ENCODE measurements at regions not wholly inside any gene's neighbourhood (a gene's known extent, or its start where the extent isn't known, plus 50 kb on each side); places are given as distances from the start of the nearest gene placed in this dataset.

DNA sequence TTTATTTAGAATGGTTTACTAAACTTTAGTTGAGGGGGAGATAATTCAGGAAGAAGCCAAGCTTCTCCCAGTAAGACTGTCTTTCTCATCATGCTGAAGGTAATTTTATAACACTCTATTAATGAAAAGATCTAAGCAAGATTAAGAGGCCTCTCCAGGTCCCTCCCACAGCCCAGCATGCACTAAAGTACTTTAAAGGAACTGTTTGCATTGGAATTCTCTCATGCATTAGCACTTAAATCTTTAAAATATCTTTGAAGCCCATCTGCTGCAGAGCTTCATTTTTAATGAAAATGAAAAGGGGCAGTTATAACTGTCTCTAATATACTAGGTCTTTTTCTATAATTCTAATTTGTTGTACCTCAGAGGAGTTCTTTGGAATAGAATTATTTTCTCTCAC, 1379.1 kb upstream of the ADGRL4 start:
- no peaks in the 10 kb centered on the region for H3K4me1 ChIP-seq (ENCODE audit: control insufficient read depth, insufficient read depth, low read length, poor library complexity, severe bottlenecking)
- peaks cover 2 to 13% (median 7%) of the 10 kb centered on the region in 7 donors for H3K9me3 Mint-ChIP-seq
- H3K4me1 Mint-ChIP-seq, result no peaks in the 10 kb centered on the region
- H3K36me3 ChIP-seq (ENCODE audit: control insufficient read depth, insufficient read depth, low read length), result no peaks in the 10 kb centered on the region
- no peaks in the 10 kb centered on the region for H3K27me3 ChIP-seq (ENCODE audit: control insufficient read depth, insufficient read depth, low read length)
- no peaks in the 10 kb centered on the region for H3K36me3 Mint-ChIP-seq
- H3K4me3 Mint-ChIP-seq, result no peak overlapping the region
- DNase-seq, result no peak
- H3K27ac Mint-ChIP-seq, result no peak overlapping the region
- H3K27me3 Mint-ChIP-seq, result no peaks in the 10 kb centered on the region
- H3K4me3 ChIP-seq (ENCODE audit: low read depth, low read length), result no peak overlapping the region
- no peak for ATAC-seq (ENCODE audit: low read depth in 2 of 2)
- H3K27ac ChIP-seq (ENCODE audit: insufficient read depth, low read length, poor library complexity, severe bottlenecking), result no peak overlapping the region
- H3K9me3 ChIP-seq (ENCODE audit: control insufficient read depth in 2 of 2, low read length in 2 of 2), result peaks cover 3 to 4% of the 10 kb centered on the region in 2 experiments

DNA sequence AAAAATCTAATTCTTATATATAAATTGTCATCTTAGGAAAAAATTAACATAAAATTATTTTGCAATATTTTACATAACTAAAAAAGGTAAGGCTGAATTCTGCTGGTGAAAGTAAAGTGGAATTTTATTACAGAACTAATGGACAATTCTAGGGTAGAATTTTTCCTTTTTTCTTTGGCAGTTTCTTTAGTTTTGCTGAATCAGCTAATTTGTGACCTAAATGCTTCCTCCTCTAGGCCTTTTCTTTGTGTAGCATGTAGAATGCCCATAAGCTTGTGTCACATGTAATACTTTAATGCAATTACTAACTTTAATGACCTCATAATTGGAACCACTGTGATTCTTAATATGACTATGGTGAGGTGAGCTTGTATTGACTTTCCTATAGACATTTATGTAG, 1378.4 kb upstream of the ADGRL4 start:
- DNase-seq, result no peak
- Histone ChIP-seq H3K9me3 (ENCODE audit: control insufficient read depth in 2 of 2, low read length in 2 of 2) (peaks cover 3 to 4% of the 10 kb centered on the region in 2 experiments), H3K4me1 (ENCODE audit: control insufficient read depth, insufficient read depth, low read length, poor library complexity, severe bottlenecking) (no peaks in the 10 kb centered on the region), H3K27ac (ENCODE audit: insufficient read depth, low read length, poor library complexity, severe bottlenecking) (no peak overlapping the region), H3K4me3 (ENCODE audit: low read depth, low read length) (no peak overlapping the region), H3K27me3 (ENCODE audit: control insufficient read depth, insufficient read depth, low read length) (no peaks in the 10 kb centered on the region), H3K36me3 (ENCODE audit: control insufficient read depth, insufficient read depth, low read length) (no peaks in the 10 kb centered on the region)
- no peaks in the 10 kb centered on the region for H3K36me3 Mint-ChIP-seq
- H3K9me3 Mint-ChIP-seq, result peaks cover 2 to 9% (median 4%) of the 10 kb centered on the region in 7 donors
- no peaks in the 10 kb centered on the region for H3K27me3 Mint-ChIP-seq
- H3K4me3 Mint-ChIP-seq, result no peak overlapping the region
- ATAC-seq (ENCODE audit: low read depth in 2 of 2), result no peak
- H3K27ac Mint-ChIP-seq, result no peak overlapping the region
- H3K4me1 Mint-ChIP-seq, result no peaks in the 10 kb centered on the region

DNA sequence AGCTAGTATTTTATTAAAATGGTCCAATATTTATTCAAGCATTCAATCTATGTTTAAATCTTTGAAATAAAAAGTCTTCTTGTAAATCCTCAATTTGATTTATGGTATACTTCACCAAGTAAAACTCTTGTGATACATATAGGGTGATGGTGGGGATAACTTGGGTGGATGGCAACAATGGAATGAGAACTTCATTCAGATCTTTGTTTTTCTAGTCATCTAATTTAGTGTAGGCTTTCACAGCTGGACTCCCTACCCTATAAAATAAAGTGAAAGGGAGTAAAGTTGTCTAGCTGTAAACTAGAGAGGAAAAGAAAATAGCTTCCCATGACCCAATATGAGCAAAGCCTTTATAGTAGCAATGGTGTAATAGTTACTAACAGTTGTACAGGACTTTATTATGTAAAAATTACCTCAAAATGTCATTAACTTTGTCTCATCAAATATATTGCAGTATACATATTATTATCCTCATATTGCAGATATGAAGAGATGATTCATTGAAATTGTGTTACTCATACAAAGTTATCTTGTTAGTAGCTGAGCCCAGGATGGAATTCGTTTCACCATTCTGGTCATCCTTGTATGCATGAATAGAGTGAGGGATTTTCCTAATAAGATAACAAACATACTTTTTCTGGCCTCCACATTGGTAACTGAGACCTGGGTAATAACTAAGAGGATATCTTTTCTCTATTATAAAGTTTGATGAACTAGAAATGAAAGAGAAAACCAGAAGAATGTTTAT, 1377.7 kb upstream of the ADGRL4 start:
- ATAC-seq (ENCODE audit: low read depth in 2 of 2), result no peak
- Mint-ChIP-seq H3K27ac (no peak overlapping the region), H3K27me3 (no peaks in the 10 kb centered on the region), H3K4me3 (no peak overlapping the region), H3K36me3 (no peaks in the 10 kb centered on the region), H3K9me3 (peaks cover 1 to 9% (median 4%) of the 10 kb centered on the region in 7 donors), H3K4me1 (no peaks in the 10 kb centered on the region)
- no peaks in the 10 kb centered on the region for H3K36me3 ChIP-seq (ENCODE audit: control insufficient read depth, insufficient read depth, low read length)
- no peaks in the 10 kb centered on the region for H3K27me3 ChIP-seq (ENCODE audit: control insufficient read depth, insufficient read depth, low read length)
- H3K9me3 ChIP-seq (ENCODE audit: control insufficient read depth in 2 of 2, low read length in 2 of 2), result peaks cover 3 to 4% of the 10 kb centered on the region in 2 experiments
- no peak overlapping the region for H3K4me3 ChIP-seq (ENCODE audit: low read depth, low read length)
- no peak overlapping the region for H3K27ac ChIP-seq (ENCODE audit: insufficient read depth, low read length, poor library complexity, severe bottlenecking)
- DNase-seq, result no peak
- H3K4me1 ChIP-seq (ENCODE audit: control insufficient read depth, insufficient read depth, low read length, poor library complexity, severe bottlenecking), result no peaks in the 10 kb centered on the region

GRCh38 chr1:80375662-80376061, 1369.1 kb upstream of the ADGRL4 start:
- H3K36me3 ChIP-seq (ENCODE audit: control insufficient read depth, insufficient read depth, low read length), result no peaks in the 10 kb centered on the region
- no peaks in the 10 kb centered on the region for H3K4me1 Mint-ChIP-seq
- H3K9me3 ChIP-seq (ENCODE audit: control insufficient read depth in 2 of 2, low read length in 2 of 2), result no peaks in the 10 kb centered on the region
- H3K27ac Mint-ChIP-seq, result no peak overlapping the region
- DNase-seq (no peak), ATAC-seq (ENCODE audit: low read depth in 2 of 2) (no peak)
- peaks cover 1 to 24% (median 7%) of the 10 kb centered on the region in 7 donors for H3K9me3 Mint-ChIP-seq
- no peak overlapping the region for H3K27ac ChIP-seq (ENCODE audit: insufficient read depth, low read length, poor library complexity, severe bottlenecking)
- H3K4me1 ChIP-seq (ENCODE audit: control insufficient read depth, insufficient read depth, low read length, poor library complexity, severe bottlenecking), result no peaks in the 10 kb centered on the region
- no peaks in the 10 kb centered on the region for H3K27me3 ChIP-seq (ENCODE audit: control insufficient read depth, insufficient read depth, low read length)
- H3K36me3 Mint-ChIP-seq, result no peaks in the 10 kb centered on the region
- no peaks in the 10 kb centered on the region for H3K27me3 Mint-ChIP-seq
- H3K4me3 ChIP-seq (ENCODE audit: low read depth, low read length), result no peak overlapping the region
- H3K4me3 Mint-ChIP-seq, result no peak overlapping the region

- Histone ChIP-seq H3K27me3 (ENCODE audit: control insufficient read depth, insufficient read depth, low read length) (no peaks in the 10 kb centered on the region), H3K36me3 (ENCODE audit: control insufficient read depth, insufficient read depth, low read length) (no peaks in the 10 kb centered on the region), H3K9me3 (ENCODE audit: control insufficient read depth in 2 of 2, low read length in 2 of 2) (no peaks in the 10 kb centered on the region), H3K27ac (ENCODE audit: insufficient read depth, low read length, poor library complexity, severe bottlenecking) (no peak overlapping the region), H3K4me3 (ENCODE audit: low read depth, low read length) (no peak overlapping the region), H3K4me1 (ENCODE audit: control insufficient read depth, insufficient read depth, low read length, poor library complexity, severe bottlenecking) (no peaks in the 10 kb centered on the region)
- DNase-seq, result no peak
- Mint-ChIP-seq H3K9me3 (peaks cover 1 to 21% (median 7%) of the 10 kb centered on the region in 7 donors), H3K27ac (no peak overlapping the region), H3K4me1 (no peaks in the 10 kb centered on the region), H3K4me3 (no peak overlapping the region), H3K36me3 (no peaks in the 10 kb centered on the region), H3K27me3 (no peaks in the 10 kb centered on the region)
- ATAC-seq (ENCODE audit: low read depth in 2 of 2), result no peak
Observed at GRCh38 chr1:80375109-80375508, 1368.6 kb upstream of the ADGRL4 start.

- Histone ChIP-seq H3K27me3 (ENCODE audit: control insufficient read depth, insufficient read depth, low read length) (no peaks in the 10 kb centered on the region), H3K9me3 (ENCODE audit: control insufficient read depth in 2 of 2, low read length in 2 of 2) (no peaks in the 10 kb centered on the region), H3K36me3 (ENCODE audit: control insufficient read depth, insufficient read depth, low read length) (no peaks in the 10 kb centered on the region), H3K27ac (ENCODE audit: insufficient read depth, low read length, poor library complexity, severe bottlenecking) (no peak overlapping the region), H3K4me1 (ENCODE audit: control insufficient read depth, insufficient read depth, low read length, poor library complexity, severe bottlenecking) (no peaks in the 10 kb centered on the region), H3K4me3 (ENCODE audit: low read depth, low read length) (no peak overlapping the region)
- no peak overlapping the region for H3K27ac Mint-ChIP-seq
- no peak overlapping the region for H3K4me3 Mint-ChIP-seq
- H3K36me3 Mint-ChIP-seq, result no peaks in the 10 kb centered on the region
- peaks cover 0 to 8% (median 4%) of the 10 kb centered on the region in 7 donors for H3K9me3 Mint-ChIP-seq
- ATAC-seq (ENCODE audit: low read depth in 2 of 2) (no peak), DNase-seq (no peak)
- H3K27me3 Mint-ChIP-seq, result no peaks in the 10 kb centered on the region
- no peaks in the 10 kb centered on the region for H3K4me1 Mint-ChIP-seq
Observed at GRCh38 chr1:80369780-80370179, 1363.2 kb upstream of the ADGRL4 start.

GRCh38 chr1:80367058-80367457, 1360.5 kb upstream of the ADGRL4 start:
- H3K4me1 ChIP-seq (ENCODE audit: control insufficient read depth, insufficient read depth, low read length, poor library complexity, severe bottlenecking), result no peaks in the 10 kb centered on the region
- no peak overlapping the region for H3K4me3 ChIP-seq (ENCODE audit: low read depth, low read length)
- Mint-ChIP-seq H3K4me3 (no peak overlapping the region), H3K4me1 (no peaks in the 10 kb centered on the region), H3K27ac (no peak overlapping the region), H3K27me3 (no peaks in the 10 kb centered on the region), H3K9me3 (peaks cover under 1 to 10% (median 4%) of the 10 kb centered on the region in 7 donors), H3K36me3 (no peaks in the 10 kb centered on the region)
- H3K9me3 ChIP-seq (ENCODE audit: control insufficient read depth in 2 of 2, low read length in 2 of 2), result no peaks in the 10 kb centered on the region
- no peaks in the 10 kb centered on the region for H3K27me3 ChIP-seq (ENCODE audit: control insufficient read depth, insufficient read depth, low read length)
- no peak overlapping the region for H3K27ac ChIP-seq (ENCODE audit: insufficient read depth, low read length, poor library complexity, severe bottlenecking)
- DNase-seq, result no peak
- no peaks in the 10 kb centered on the region for H3K36me3 ChIP-seq (ENCODE audit: control insufficient read depth, insufficient read depth, low read length)
- no peak for ATAC-seq (ENCODE audit: low read depth in 2 of 2)

DNA sequence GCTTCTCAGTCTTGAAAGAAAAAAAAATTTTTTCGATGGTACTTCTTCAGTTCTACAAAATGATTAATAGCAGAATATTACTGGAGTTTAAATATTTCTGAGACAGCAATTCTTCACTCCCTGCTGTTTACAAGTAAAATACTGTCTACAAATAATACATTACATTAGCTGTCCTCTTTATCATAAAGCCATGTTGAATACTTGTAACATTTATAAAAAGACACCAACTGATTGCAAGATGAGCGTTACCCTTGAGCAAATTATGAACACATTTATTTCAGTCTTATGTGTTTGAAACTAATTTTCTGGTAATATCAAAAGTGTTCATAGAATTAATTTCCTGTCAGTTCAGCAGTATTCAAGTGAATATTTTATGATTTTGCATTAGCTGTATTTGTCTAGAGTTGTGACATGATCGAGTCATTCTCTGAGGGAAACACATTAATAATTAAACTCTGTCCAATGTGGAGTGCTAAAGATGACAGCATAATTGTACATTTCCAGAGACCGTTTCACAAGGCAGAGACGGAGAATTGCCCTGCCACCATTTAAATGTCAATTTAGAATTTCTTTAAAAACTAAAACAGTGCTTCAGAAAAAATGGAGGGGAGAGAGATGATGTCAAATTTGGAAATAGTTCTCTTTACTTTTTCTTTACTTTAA, 1359.0 kb upstream of the ADGRL4 start:
- no peak overlapping the region for H3K4me3 Mint-ChIP-seq
- Histone ChIP-seq H3K4me3 (ENCODE audit: low read depth, low read length) (no peak overlapping the region), H3K27ac (ENCODE audit: insufficient read depth, low read length, poor library complexity, severe bottlenecking) (no peak overlapping the region), H3K36me3 (ENCODE audit: control insufficient read depth, insufficient read depth, low read length) (no peaks in the 10 kb centered on the region), H3K9me3 (ENCODE audit: control insufficient read depth in 2 of 2, low read length in 2 of 2) (no peaks in the 10 kb centered on the region), H3K27me3 (ENCODE audit: control insufficient read depth, insufficient read depth, low read length) (no peaks in the 10 kb centered on the region), H3K4me1 (ENCODE audit: control insufficient read depth, insufficient read depth, low read length, poor library complexity, severe bottlenecking) (no peaks in the 10 kb centered on the region)
- no peak overlapping the region for H3K27ac Mint-ChIP-seq
- H3K36me3 Mint-ChIP-seq, result no peaks in the 10 kb centered on the region
- ATAC-seq (ENCODE audit: low read depth in 2 of 2) (no peak), DNase-seq (no peak)
- peaks cover 2 to 13% (median 8%) of the 10 kb centered on the region in 7 donors for H3K9me3 Mint-ChIP-seq
- no peaks in the 10 kb centered on the region for H3K27me3 Mint-ChIP-seq
- no peaks in the 10 kb centered on the region for H3K4me1 Mint-ChIP-seq
